H9 (cell line): ENCODE measurements at regions not wholly inside any gene's neighbourhood (a gene's known extent, or its start where the extent isn't known, plus 50 kb on each side); places are given as distances from the start of the nearest gene placed in this dataset.

Source experiments
- DNase-seq: peaks from one replicate; pipeline ENCODE4 v3.0.0-alpha.2; 2017
- H2AFZ ChIP-seq: one replicate; pipeline ENCODE4 v1.6.1; 2013; ENCODE audit warnings: mild to moderate bottlenecking, low read length, control low read depth, moderate library complexity
- H2AK5ac ChIP-seq: 2 replicates; pipeline ENCODE4 v1.6.1; 2013; ENCODE audit warnings: low read length, control low read depth, mixed read lengths; ENCODE audit not compliant: insufficient read length
- H2BK120ac ChIP-seq: one replicate; pipeline ENCODE4 v1.6.1; 2013; ENCODE audit warnings: low read depth, mild to moderate bottlenecking, low read length, control low read depth, inconsistent platforms; ENCODE audit not compliant: poor library complexity, severe bottlenecking
- H2BK12ac ChIP-seq: 2 replicates; pipeline ENCODE4 v1.6.1; 2013; ENCODE audit warnings: low read length, control low read depth, mixed read lengths, low read depth; ENCODE audit not compliant: insufficient read length
- H2BK15ac ChIP-seq: 2 replicates; pipeline ENCODE4 v1.6.1; 2013; ENCODE audit warnings: low read depth, low read length, control low read depth
- H2BK20ac ChIP-seq: one replicate; pipeline ENCODE4 v1.6.1; 2013; ENCODE audit warnings: low read depth, mild to moderate bottlenecking, low read length, control low read depth, inconsistent platforms; ENCODE audit not compliant: poor library complexity, severe bottlenecking
- H2BK5ac ChIP-seq: 2 replicates; pipeline ENCODE4 v1.6.1; 2013; ENCODE audit warnings: low read length, control low read depth, mixed read lengths; ENCODE audit not compliant: insufficient read length
- H3K14ac ChIP-seq: 2 replicates; pipeline ENCODE4 v1.6.1; 2013; ENCODE audit warnings: low read length, control low read depth; ENCODE audit not compliant: insufficient read depth
- H3K18ac ChIP-seq: 2 replicates; pipeline ENCODE4 v1.6.1; 2013; ENCODE audit warnings: low read depth, mild to moderate bottlenecking, mixed read lengths, low read length, control low read depth; ENCODE audit not compliant: insufficient read length
- H3K23ac ChIP-seq: 2 replicates; pipeline ENCODE4 v1.6.1; 2013; ENCODE audit warnings: low read length, control low read depth, mixed read lengths, low read depth; ENCODE audit not compliant: insufficient read length
- H3K23me2 ChIP-seq: 2 replicates; pipeline ENCODE4 v1.6.1; 2013; ENCODE audit warnings: low read depth, mild to moderate bottlenecking, mixed read lengths, low read length, control low read depth; ENCODE audit not compliant: insufficient read length, poor library complexity, severe bottlenecking
- H3K27ac ChIP-seq: 2 replicates; pipeline ENCODE4 v1.5.1; 2013; ENCODE audit warnings: low read length, control low read depth, mixed read lengths, low read depth; ENCODE audit not compliant: insufficient read length
- H3K27me3 ChIP-seq: 2 replicates; pipeline ENCODE4 v1.6.1; 2013; ENCODE audit warnings: low read length, control low read depth, inconsistent platforms; ENCODE audit not compliant: insufficient read depth
- H3K4ac ChIP-seq: 2 replicates; pipeline ENCODE4 v1.6.1; 2013; ENCODE audit warnings: low read depth, mild to moderate bottlenecking, control low read depth, inconsistent platforms, low read length, moderate library complexity
- H3K4me1 ChIP-seq: 2 replicates; pipeline ENCODE4 v1.6.1; 2013; ENCODE audit warnings: low read length, control low read depth, inconsistent platforms; ENCODE audit not compliant: insufficient read depth
- H3K4me2 ChIP-seq: 2 replicates; pipeline ENCODE4 v1.6.1; 2013; ENCODE audit warnings: low read length, control low read depth, mixed read lengths; ENCODE audit not compliant: insufficient read length, insufficient read depth
- H3K56ac ChIP-seq: 2 replicates; pipeline ENCODE4 v1.6.1; 2013; ENCODE audit warnings: low read depth, mild to moderate bottlenecking, mixed read lengths, low read length, control low read depth; ENCODE audit not compliant: insufficient read length
- H3K79me1 ChIP-seq: 2 replicates; pipeline ENCODE4 v1.6.1; 2013; ENCODE audit warnings: low read depth, mild to moderate bottlenecking, moderate library complexity, low read length, control low read depth, inconsistent platforms; ENCODE audit not compliant: insufficient read depth, poor library complexity, severe bottlenecking
- H3K79me2 ChIP-seq: 2 replicates; pipeline ENCODE4 v1.6.1; 2013; ENCODE audit warnings: low read length, control low read depth, inconsistent platforms; ENCODE audit not compliant: insufficient read depth
- H3K9ac ChIP-seq: 2 replicates; pipeline ENCODE4 v1.6.1; 2013; ENCODE audit warnings: low read length, control low read depth, mixed read lengths; ENCODE audit not compliant: insufficient read length; ENCODE audit errors: extremely low read depth
- H3K9me3 ChIP-seq: one replicate; pipeline ENCODE4 v1.6.1; 2013; ENCODE audit warnings: low read depth, low read length, inconsistent platforms; ENCODE audit not compliant: control insufficient read depth
- H3T11ph ChIP-seq: one replicate; pipeline ENCODE4 v1.6.1; 2013; ENCODE audit warnings: mild to moderate bottlenecking, low read length, control low read depth, inconsistent platforms
- H4K20me1 ChIP-seq: one replicate; pipeline ENCODE4 v1.6.1; 2013; ENCODE audit not compliant: control insufficient read depth, insufficient read length, insufficient read depth
- H4K5ac ChIP-seq: 2 replicates; pipeline ENCODE4 v1.6.1; 2013; ENCODE audit warnings: low read depth, mild to moderate bottlenecking, mixed read lengths, low read length, control low read depth; ENCODE audit not compliant: insufficient read length
- H4K8ac ChIP-seq: replicated peaks from 2 replicates; pipeline ENCODE4 v1.6.1; 2013; ENCODE audit warnings: low read length, control low read depth, mixed read lengths, low read depth; ENCODE audit not compliant: insufficient read length
- H4K91ac ChIP-seq: 2 replicates; pipeline ENCODE4 v1.6.1; 2013; ENCODE audit warnings: low read depth, mild to moderate bottlenecking, moderate library complexity, mixed read lengths, low read length, control low read depth; ENCODE audit not compliant: insufficient read length
- H3K27ac Mint-ChIP-seq, 3 experiments: 2 replicates in 2 of 3; 3 replicates in 1 of 3; pipeline ENCODE4 v1.8.0; 2020 to 2021; ENCODE audit warnings: mixed read lengths in 3 of 3, mild to moderate bottlenecking in 1 of 3, moderate library complexity in 1 of 3
- H3K27me3 Mint-ChIP-seq: 2 replicates; pipeline ENCODE4 v1.8.0; 2021; ENCODE audit warnings: low read depth, mild to moderate bottlenecking, moderate library complexity, mixed read lengths
- H3K36me3 Mint-ChIP-seq, 3 experiments: 2 replicates in 2 of 3; 3 replicates in 1 of 3; pipeline ENCODE4 v1.8.0; 2020 to 2021; ENCODE audit warnings: low read depth in 3 of 3, mixed read lengths in 3 of 3; ENCODE audit not compliant: insufficient read depth in 1 of 3
- H3K4me1 Mint-ChIP-seq, 2 experiments: 2 replicates each; pipeline ENCODE4 v1.8.0; 2020; ENCODE audit warnings: mixed read lengths in 2 of 2
- H3K4me3 Mint-ChIP-seq, 2 experiments: 2 replicates in 1 of 2; 3 replicates in 1 of 2; pipeline ENCODE4 v1.8.0; 2020 to 2021; ENCODE audit warnings: mild to moderate bottlenecking in 2 of 2, mixed read lengths in 2 of 2, moderate library complexity in 1 of 2
- H3K9me3 Mint-ChIP-seq, 2 experiments: 2 replicates in 1 of 2; 3 replicates in 1 of 2; pipeline ENCODE4 v1.8.0; 2020; ENCODE audit warnings: mild to moderate bottlenecking in 2 of 2, mixed read lengths in 2 of 2, moderate library complexity in 1 of 2
- WGBS: extraction: QIAGEN DNeasy Blood & Tissue Kit; methylation state at CpG from one replicate; pipeline ENCODE4 v1.1.7; 2013; ENCODE audit warnings: missing lambda C conversion rate, low lambda C conversion rate, mixed read lengths; ENCODE audit not compliant: insufficient read length; ENCODE audit errors: extremely low coverage; 5-methylcytosine and 5-hydroxymethylcytosine counted together
- TF ChIP-seq, protein P1 (sequence below): fragments of 200-600 bp; sonication (generic); conservative IDR thresholded peaks from 3 replicates; pipeline ENCODE4 v1.8.0; 2021; ENCODE audit warnings: antibody characterized with exemption, mild to moderate bottlenecking

DNA sequence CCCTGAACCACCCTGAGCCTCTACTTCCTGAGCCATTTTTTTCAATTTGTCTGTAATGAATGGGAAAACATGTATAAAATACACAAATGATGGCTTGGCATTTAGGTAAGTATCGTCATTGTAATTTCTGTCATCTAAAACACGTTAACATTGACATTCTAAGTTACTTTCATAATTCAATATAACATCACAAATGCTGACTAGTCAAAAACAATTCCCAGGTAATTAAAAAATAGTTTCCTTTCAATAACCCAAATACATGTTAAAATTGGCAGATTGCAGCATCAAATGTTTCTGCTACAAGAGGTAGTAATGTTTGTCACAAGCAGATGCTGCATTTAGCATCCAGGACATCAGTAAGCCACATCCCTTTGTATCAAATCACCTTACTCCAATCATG is 776.4 kb downstream of the KCTD16 start:
- no peak overlapping the region for H3T11ph ChIP-seq
- H3K23ac ChIP-seq: no peak overlapping the region
- Mint-ChIP-seq H3K9me3 (no peaks in the 10 kb centered on the region), H3K27me3 (no peaks in the 10 kb centered on the region), H3K4me3 (no peak overlapping the region), H3K36me3 (no peaks in the 10 kb centered on the region), H3K27ac (no peak overlapping the region), H3K4me1 (peaks cover 6% of the 10 kb centered on the region in 2 experiments)
- H3K4ac ChIP-seq: no peak overlapping the region
- no peak overlapping the region for H3K9ac ChIP-seq
- H2BK5ac ChIP-seq: no peak overlapping the region
- no peak overlapping the region for H3K14ac ChIP-seq
- H2BK15ac ChIP-seq: no peak overlapping the region
- H4K91ac ChIP-seq: no peak overlapping the region
- no CpG with 5 or more reads among the region's 2 CpGs for WGBS
- TF ChIP-seq, protein P1, sequence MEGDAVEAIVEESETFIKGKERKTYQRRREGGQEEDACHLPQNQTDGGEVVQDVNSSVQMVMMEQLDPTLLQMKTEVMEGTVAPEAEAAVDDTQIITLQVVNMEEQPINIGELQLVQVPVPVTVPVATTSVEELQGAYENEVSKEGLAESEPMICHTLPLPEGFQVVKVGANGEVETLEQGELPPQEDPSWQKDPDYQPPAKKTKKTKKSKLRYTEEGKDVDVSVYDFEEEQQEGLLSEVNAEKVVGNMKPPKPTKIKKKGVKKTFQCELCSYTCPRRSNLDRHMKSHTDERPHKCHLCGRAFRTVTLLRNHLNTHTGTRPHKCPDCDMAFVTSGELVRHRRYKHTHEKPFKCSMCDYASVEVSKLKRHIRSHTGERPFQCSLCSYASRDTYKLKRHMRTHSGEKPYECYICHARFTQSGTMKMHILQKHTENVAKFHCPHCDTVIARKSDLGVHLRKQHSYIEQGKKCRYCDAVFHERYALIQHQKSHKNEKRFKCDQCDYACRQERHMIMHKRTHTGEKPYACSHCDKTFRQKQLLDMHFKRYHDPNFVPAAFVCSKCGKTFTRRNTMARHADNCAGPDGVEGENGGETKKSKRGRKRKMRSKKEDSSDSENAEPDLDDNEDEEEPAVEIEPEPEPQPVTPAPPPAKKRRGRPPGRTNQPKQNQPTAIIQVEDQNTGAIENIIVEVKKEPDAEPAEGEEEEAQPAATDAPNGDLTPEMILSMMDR: no peak
- H3K27ac ChIP-seq: no peak overlapping the region
- no peak overlapping the region for H4K5ac ChIP-seq
- H2AFZ ChIP-seq: no peak overlapping the region
- no peak overlapping the region for H2AK5ac ChIP-seq
- H3K18ac ChIP-seq: no peak overlapping the region
- no peak overlapping the region for H2BK20ac ChIP-seq
- H3K56ac ChIP-seq: no peak overlapping the region
- H4K8ac ChIP-seq: no peak overlapping the region
- no peak overlapping the region for H2BK12ac ChIP-seq
- no peaks in the 10 kb centered on the region for H3K23me2 ChIP-seq
- no peak overlapping the region for H2BK120ac ChIP-seq
- no peaks in the 10 kb centered on the region for H3K79me1 ChIP-seq
- H3K79me2 ChIP-seq: no peaks in the 10 kb centered on the region
- no peak for DNase-seq
- H3K4me1 ChIP-seq: no peaks in the 10 kb centered on the region
- no peaks in the 10 kb centered on the region for H4K20me1 ChIP-seq
- H3K27me3 ChIP-seq: no peaks in the 10 kb centered on the region
- H3K4me2 ChIP-seq: no peak overlapping the region
- no peaks in the 10 kb centered on the region for H3K9me3 ChIP-seq
